Forelimb muscle (tissue), 1 donor: ENCODE measurements at regions not wholly inside any gene's neighbourhood (a gene's known extent, or its start where the extent isn't known, plus 50 kb on each side); places are given as distances from the start of the nearest gene placed in this dataset.
"Not testable (repeated sequence)": the region's sequence is repeated elsewhere in the genome, so short reads cannot be mapped to it uniquely, and the experiment has no call there.

ENCODE experiments used
- DNase-seq: peaks from one replicate; pipeline ENCODE4 v3.0.0-alpha.2; 2013; ENCODE audit warnings: low read depth

GRCh38 chr2:60357996-60358395 is 195.5 kb downstream of the BCL11A start:
- DNase-seq, result no peak

- no peak for DNase-seq
Measured at GRCh38 chr2:60356346-60356745, 197.1 kb downstream of the BCL11A start.

GRCh38 chr2:60355849-60356261 is 197.6 kb downstream of the BCL11A start:
- no peak for DNase-seq

- DNase-seq, result no peak
Measured at GRCh38 chr2:60354713-60355112, 198.7 kb downstream of the BCL11A start.

GRCh38 chr2:60353863-60354262 is 199.6 kb downstream of the BCL11A start:
- no peak for DNase-seq

- DNase-seq, result no peak
Measured at GRCh38 chr2:60353406-60353800, 200.1 kb downstream of the BCL11A start.

GRCh38 chr2:60352491-60353405 is 200.7 kb downstream of the BCL11A start:
- no peak for DNase-seq

- DNase-seq, result no peak
Measured at GRCh38 chr2:60351802-60352201, 201.7 kb downstream of the BCL11A start.

- no peak for DNase-seq
Measured at GRCh38 chr2:60351321-60351720, 202.1 kb downstream of the BCL11A start.

GRCh38 chr2:60350791-60351190 is 202.7 kb downstream of the BCL11A start:
- DNase-seq, result no peak

GRCh38 chr2:60347781-60348180 is 205.7 kb downstream of the BCL11A start:
- DNase-seq, result no peak

GRCh38 chr2:60342491-60342890 is 211.0 kb downstream of the BCL11A start:
- DNase-seq, result not testable (repeated sequence)

GRCh38 chr2:60341151-60341550 is 212.3 kb downstream of the BCL11A start:
- DNase-seq, result no peak

GRCh38 chr2:60339286-60339685 is 214.2 kb downstream of the BCL11A start:
- DNase-seq, result no peak

GRCh38 chr2:60337142-60337497 is 216.3 kb downstream of the BCL11A start:
- no peak for DNase-seq

- DNase-seq, result no peak
Measured at GRCh38 chr2:60336442-60337141, 216.9 kb downstream of the BCL11A start.

GRCh38 chr2:60335533-60336237 is 217.8 kb downstream of the BCL11A start:
- no peak for DNase-seq

- no peak for DNase-seq
Measured at GRCh38 chr2:60334610-60335009, 218.8 kb downstream of the BCL11A start.

GRCh38 chr2:60333264-60333663 is 220.2 kb downstream of the BCL11A start:
- DNase-seq, result no peak

GRCh38 chr2:60331115-60331809 is 222.2 kb downstream of the BCL11A start:
- DNase-seq, result no peak

GRCh38 chr2:60329225-60329624 is 224.2 kb downstream of the BCL11A start:
- no peak for DNase-seq

- DNase-seq, result no peak
Measured at GRCh38 chr2:60324536-60324935, 228.9 kb downstream of the BCL11A start.
